ENCODE measurements at regions not wholly inside any gene's neighbourhood (a gene's known extent, or its start where the extent isn't known, plus 50 kb on each side); places are given as distances from the start of the nearest gene placed in this dataset.

DNA sequence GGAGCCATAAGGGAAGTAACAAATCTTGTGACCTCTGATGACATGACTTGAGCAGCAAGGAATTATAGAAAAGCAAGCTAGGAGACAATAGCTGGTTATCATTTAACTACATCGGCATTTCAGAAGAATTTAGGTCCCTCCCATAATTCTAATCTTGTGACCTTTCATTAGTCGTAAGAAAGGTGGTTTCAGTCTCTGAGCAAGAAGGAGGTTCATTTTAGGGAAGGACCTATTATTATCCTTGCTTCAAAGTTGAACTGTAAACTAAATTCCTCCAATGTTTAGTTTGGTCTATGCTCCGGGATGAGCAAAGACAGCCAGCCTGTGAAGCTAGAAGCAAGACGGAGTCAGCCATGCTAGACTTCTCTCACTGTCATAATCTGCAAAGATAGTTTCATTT is 159.6 kb downstream of the SLC16A9 start:
- no peak for DNase-seq

- DNase-seq: no peak
Measured at GRCh38 chr10:59538623-59539022, 171.0 kb downstream of the SLC16A9 start.

DNA sequence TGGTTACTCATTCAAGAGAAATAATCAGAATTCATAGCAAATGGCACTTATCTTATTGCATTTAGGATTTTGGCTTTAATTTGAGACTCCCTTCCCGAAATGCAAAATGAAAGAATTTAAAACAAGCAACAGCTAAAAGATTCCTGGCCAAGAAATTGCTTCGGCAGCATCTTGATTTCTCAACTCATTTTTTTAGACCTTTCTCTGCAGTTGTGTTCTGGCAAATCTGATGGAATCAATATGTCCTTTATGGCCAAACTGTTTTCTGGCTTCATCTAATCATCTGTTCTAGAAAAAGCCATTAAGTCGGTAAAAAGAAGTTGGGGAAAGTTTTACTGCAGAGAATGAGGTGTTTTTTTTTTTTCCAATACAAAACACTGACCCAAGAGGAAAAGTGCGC is 172.1 kb downstream of the SLC16A9 start:
- no peak for DNase-seq

DNA sequence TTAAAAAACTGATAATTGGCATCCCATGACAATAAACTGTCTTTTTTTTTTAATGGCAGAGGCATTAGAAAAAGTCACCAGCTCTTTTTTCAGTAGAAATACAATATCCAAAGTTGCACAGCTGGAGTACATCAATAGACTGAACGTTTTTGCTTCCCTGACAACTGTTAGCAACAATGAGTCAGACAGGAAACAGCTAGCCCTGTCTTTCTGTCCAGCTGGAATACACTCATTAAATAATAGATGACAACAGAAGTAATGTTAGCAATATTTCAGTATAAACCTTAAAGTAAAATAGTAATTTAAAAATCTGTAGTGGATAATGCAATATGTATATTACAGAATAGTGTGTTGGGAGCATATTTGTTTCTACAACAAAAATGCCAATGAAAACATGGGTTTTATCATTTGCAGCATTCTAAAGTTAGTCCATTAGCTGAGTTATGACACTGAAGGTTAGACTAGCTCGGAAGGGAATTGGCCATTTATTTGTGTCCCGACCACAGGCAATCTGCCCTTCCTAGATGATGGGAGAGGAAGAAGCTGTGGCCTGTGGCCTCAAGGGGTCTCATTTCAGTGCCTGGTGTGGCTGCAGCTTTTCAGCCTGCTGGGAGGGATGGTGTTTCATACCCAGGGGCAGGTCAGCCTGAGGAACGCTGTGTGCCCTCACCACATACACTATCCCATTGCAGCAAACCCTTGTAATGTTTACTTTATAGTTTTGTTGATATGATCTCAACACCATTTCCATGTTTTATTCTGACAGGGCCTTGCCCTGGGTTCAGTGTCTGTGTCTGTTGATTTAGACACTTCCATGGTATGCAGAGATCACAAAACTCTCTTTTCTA is 173.3 kb downstream of the SLC16A9 start:
- no peak for DNase-seq

DNA sequence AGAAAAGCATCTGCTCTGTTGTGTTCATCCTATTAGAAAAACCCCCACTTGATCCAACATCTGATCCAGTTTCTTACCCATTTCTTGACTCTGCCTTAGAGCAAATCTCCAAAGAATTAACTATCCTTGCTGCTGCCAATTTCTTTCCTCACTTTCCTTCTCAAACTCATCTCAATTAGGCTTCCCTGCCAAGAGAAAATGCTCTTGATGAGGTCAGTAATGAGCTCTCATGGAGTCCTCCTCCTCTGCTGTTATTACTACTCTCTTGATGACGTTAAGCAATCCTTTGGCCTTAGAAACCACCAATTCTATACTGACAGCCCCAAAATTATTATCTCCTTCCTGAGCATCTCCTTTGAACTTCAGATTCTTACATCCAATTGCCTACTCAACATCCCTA is 162.0 kb upstream of the FAM13C start:
- no peak for DNase-seq

- DNase-seq: no peak
Measured at GRCh38 chr10:59523851-59524250, 161.5 kb upstream of the FAM13C start.

- no peak for DNase-seq
Measured at GRCh38 chr10:59517996-59518395, 155.6 kb upstream of the FAM13C start.

DNA sequence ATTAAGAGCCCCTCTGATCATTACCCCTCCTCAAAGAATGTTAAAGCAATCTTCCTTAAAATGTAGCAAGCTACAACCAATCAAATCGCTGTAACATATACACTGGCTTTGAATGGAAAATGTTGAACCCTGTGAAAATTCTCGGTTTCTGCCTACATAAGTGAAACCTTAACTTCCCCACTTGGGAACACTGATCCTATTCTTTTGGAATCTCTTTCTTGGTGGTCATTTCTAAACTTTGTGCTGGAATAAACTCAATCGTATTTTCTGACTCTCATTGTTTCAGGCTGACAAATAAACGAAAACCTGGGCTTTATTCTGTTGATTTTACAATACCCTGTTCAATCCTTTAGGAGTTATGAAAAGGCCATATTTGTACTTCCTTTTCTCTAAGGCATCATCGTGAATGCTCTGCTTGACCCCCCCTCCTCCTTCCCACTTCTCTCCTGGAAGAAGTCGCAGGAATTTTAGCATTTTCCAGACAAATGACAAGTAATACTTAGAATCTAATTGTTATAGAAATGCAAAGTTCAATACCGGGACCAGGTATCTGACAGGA is 155.1 kb upstream of the FAM13C start:
- no peak for DNase-seq

- no peak for DNase-seq
Measured at GRCh38 chr10:59513558-59513957, 151.2 kb upstream of the FAM13C start.

GRCh38 chr10:59512951-59513350 is 150.6 kb upstream of the FAM13C start:
- no peak for DNase-seq

DNA sequence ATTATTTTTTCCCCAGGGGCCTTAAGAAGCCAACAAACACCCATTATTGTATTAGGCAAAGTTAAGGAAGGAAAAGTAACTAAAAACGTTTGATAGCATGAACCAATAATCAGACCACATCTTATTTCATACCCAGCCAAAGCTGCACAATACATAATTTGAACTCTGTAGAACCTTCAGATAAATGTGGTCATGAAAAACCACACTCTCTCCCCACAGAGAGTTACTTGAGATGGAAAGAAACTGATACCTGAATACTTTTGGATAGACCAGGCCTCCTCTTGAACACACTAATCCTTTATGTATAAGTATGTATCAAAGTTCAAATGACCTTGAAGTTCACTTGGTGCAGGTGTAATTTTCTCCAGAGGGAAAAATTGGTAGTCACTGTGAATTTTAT is 146.6 kb upstream of the FAM13C start:
- no peak for DNase-seq

GRCh38 chr10:59508296-59508695 is 145.9 kb upstream of the FAM13C start:
- no peak for DNase-seq

- no peak for DNase-seq
Measured at GRCh38 chr10:59505926-59506325, 143.6 kb upstream of the FAM13C start.

DNA sequence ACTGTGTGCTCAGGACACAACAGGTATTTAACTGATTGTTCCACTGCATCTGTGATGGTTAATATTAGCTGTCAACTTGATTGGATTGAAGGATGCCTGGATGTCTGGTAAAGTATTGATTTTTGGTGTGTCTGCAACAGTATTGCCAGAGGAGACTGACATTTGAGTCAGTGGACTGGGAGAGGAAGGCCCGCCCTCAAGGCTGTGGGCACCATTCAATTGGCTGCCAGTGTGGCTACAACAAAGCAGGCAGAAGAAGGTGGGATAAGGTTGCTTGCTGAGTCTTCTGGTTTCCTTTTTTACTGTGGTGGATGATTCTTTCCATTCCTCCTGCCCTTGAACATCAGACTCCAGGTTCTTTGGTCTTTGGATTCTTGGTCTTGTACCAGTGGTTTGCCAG is 137.1 kb upstream of the FAM13C start:
- DNase-seq: no peak

DNA sequence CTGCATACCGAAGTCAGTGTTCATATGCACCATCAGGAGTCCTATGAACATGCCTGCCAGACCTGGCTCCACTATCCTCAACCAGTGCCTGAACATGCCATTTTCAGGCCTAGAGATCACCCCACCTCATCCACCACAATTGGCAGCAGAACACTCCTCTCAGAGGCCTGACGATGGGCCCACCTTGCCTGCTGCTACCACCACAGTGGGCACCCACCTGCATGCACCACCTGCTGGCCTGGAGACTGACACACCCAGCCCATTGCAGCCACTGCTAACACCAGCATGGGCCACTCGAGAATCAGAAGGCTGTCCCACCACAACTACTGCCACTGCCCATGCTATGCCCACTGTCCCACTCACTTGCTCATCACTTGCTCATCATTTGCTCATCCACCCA is 130.7 kb upstream of the FAM13C start:
- no peak for DNase-seq

GRCh38 chr10:59479426-59479825 is 117.1 kb upstream of the FAM13C start:
- DNase-seq: no peak

DNA sequence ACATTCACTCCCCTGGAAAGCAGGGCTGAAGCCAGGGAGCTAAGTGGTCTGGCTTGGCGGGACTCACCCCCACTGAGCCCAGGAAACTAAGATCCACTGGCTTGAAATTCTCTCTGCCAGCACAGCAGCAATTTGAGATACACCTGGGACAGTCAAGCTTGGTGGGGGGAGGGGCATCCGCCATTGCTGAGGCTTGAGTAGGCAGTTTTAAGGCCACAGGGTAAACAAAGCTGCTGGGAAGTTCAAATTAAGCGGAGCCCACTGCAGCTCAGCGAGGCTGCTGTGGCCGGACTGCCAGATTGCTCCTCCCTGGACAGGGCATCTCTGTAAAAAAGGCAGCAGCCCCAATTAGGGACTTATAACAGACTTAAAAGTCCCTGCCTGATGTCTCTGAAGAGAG is 108.2 kb upstream of the FAM13C start:
- DNase-seq: no peak

GRCh38 chr10:59465088-59465487 is 102.7 kb upstream of the FAM13C start:
- no peak for DNase-seq

DNA sequence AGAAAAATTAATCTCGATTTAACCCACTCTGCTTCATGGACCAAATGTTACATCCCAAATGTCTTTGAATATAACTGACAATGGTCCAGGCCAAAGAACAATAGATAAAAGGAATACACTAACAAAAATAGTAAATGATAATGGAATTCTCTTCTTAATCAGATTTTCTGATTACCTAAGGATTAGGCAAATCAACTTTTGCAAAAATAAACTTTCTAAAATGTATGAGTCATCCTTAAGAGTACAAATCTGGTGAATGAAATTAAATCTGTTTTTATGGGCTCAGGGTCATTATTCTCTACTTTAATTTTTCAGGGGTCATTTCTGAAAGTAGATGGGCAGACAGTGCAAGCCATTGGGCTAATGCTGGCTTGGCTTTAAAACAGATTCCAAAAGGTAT is 102.1 kb upstream of the FAM13C start:
- DNase-seq: no peak

DNA sequence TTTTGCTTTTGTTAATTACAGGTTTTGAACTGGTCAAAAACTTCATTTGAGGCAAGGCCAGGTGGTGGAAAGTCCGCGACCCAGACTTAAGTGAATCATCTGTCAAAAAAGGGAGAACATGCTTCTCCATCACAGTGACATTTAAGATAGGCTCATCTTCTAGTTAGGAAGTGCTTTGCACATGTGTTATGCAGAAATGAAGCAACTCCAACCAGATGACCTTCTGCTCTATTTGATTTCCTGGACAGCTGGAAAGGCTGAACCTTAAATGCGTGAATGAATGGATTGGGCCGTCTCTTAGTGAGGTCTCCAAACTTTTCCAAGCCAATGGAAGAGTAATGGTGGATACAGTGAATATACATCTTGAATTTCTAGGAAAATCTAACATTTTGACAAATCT is 101.6 kb upstream of the FAM13C start:
- DNase-seq: no peak

GRCh38 chr10:59460601-59461000 is 98.3 kb upstream of the FAM13C start:
- DNase-seq: no peak

DNA sequence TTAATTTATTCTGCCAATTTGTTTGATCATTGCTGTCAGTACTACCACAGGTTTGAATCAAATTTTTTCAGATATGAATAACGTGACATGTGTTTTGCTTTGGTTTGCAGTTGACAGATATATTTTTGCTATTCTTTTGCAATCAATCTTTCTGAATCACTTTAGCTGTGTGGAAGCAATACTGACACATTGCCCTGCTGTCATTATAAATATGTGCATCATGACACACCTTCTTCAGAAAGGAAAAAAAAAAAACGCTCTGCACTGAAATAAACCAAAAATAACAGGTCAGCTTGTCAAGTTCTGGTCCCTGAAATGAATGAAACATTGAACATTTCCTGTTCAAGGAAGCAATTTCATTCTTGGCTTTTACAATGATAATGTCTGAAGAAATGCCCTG is 93.8 kb upstream of the FAM13C start:
- no peak for DNase-seq

DNA sequence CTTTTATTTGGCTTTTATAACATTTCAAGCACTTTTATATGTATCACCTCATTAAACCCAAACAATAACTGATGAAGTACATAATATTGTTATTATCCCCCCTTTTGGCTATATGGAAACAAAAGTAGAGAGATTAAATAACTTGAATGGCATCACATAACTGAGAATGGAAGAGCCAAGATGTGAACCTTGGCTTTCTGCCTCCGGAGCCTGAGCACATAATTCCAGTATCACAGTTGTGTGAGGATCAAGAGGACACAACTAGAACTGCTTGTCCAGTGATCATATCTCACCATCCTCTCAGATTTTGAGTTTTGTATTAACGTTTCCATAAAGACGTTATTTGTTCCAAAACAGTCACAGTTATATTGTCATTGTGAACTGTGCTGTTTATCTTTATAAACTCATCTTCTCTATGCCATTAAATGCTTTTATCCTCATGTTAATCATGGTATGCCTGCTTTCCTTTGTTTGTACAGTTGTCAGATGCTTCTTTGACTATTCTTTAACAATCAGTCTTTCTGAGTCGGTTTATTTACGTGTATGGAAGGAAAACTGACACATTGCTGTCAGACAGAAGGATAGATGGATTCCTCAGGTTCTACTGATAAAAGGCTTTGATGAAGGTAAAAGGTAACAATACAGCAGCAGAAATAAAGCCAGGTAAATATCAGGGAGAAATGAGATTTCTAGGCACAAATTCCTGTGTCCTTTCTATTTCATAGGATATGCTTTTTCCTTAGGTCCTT is 92.0 kb upstream of the FAM13C start:
- no peak for DNase-seq

DNA sequence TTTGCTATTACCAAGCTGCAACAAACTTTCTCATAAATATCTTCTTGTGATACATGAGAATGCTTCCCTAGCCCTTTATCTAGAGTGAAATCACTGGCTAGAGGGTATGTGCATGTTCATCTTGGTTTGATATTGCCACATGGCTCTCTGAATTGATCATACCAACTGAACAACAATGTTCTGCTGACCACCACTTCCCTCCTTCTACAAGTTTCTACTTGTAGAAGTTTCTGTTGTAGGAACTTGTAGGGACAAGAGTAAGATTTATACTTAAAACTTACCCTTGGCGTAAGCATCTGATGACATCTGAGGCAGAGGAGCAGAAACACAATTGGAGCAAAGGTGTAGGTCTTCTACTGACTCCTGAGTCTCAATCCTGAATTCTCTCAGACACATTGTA is 86.3 kb upstream of the FAM13C start:
- no peak for DNase-seq
